ENCODE measurements at regions not wholly inside any gene's neighbourhood (a gene's known extent, or its start where the extent isn't known, plus 50 kb on each side); places are given as distances from the start of the nearest gene placed in this dataset.
"Not testable (repeated sequence)": the region's sequence is repeated elsewhere in the genome, so short reads cannot be mapped to it uniquely, and the experiment has no call there.

DNA sequence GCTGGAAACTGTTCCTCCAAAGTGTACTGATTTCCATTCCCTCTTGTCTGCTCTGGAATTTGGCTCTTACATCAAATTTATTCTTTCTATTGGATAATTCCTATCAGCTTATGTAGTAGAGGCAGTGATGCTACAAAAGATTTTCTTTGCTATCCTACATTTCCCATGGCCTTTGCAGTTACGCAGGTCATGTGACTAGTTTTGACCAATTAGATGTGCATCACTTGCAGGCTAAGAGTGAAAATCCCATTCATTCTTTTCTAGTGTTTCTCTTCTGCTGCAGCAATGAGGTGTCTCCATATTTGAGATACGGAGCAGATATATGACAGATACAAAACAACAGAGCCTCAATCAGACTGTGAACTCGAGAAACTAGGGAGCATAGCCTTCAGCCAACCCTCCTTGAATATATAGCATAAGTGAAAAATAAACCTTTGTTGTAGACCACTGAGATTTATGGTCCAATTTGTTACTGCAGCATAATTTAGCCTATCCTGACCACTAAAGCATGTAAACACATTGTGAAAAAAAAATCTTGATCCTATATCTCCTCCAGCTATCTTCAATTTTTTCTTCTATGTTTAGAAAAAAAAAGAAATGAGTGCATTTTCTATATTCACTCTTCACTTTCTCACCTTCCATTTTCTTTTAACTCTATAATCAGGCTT, 102.0 kb downstream of the HNMT start:
- no peak for TF ChIP-seq EZH2 (IDR thresholded peaks at IDR 0.05; ENCODE audit: borderline replicate concordance)
- TF ChIP-seq EZH2phosphoT487 (IDR thresholded peaks at IDR 0.05; ENCODE audit: low read depth, severe bottlenecking, unreplicated experiment), result no peak
- TF ChIP-seq CTCF (IDR thresholded peaks at IDR 0.05; ENCODE audit: poor library complexity), result no peak
- Histone ChIP-seq H3K36me3 (replicated peaks; ENCODE audit: insufficient read depth, low read depth) (no peaks in the 10 kb centered on the region), H2AFZ (no peak overlapping the region), H3K27me3 (peaks cover 3% of the 10 kb centered on the region), H3K9me2 (replicated peaks; ENCODE audit: insufficient read depth) (no peaks in the 10 kb centered on the region), H3K4me3 (no peak overlapping the region), H3K9me3 (ENCODE audit: low read depth) (no peaks in the 10 kb centered on the region), H4K20me1 (ENCODE audit: insufficient read depth, poor library complexity, severe bottlenecking) (no peaks in the 10 kb centered on the region), H3K79me2 (no peaks in the 10 kb centered on the region), H3K27ac (no peak overlapping the region), H3K4me1 (ENCODE audit: insufficient read depth) (no peaks in the 10 kb centered on the region), H3K4me2 (no peak overlapping the region)
- 89% methylated on average over 3 of the region's 3 CpGs for WGBS (ENCODE audit: low lambda C conversion rate, missing lambda C conversion rate)
- no peak for DNase-seq (ENCODE audit: low spot score)

- peaks cover 3% of the 10 kb centered on the region for H3K27me3 ChIP-seq
- H3K4me1 ChIP-seq (ENCODE audit: insufficient read depth), result no peaks in the 10 kb centered on the region
- H3K79me2 ChIP-seq, result no peaks in the 10 kb centered on the region
- no peak overlapping the region for H3K4me2 ChIP-seq
- H3K9me2 ChIP-seq (replicated peaks; ENCODE audit: insufficient read depth), result no peaks in the 10 kb centered on the region
- WGBS (ENCODE audit: low lambda C conversion rate, missing lambda C conversion rate), result 92% methylated on average over 1 of the region's 1 CpG
- no peak overlapping the region for H3K27ac ChIP-seq
- no peak overlapping the region for H2AFZ ChIP-seq
- no peaks in the 10 kb centered on the region for H3K36me3 ChIP-seq (replicated peaks; ENCODE audit: insufficient read depth, low read depth)
- no peak overlapping the region for H3K4me3 ChIP-seq
- no peaks in the 10 kb centered on the region for H3K9me3 ChIP-seq (ENCODE audit: low read depth)
- DNase-seq (ENCODE audit: low spot score), result no peak
- no peak for TF ChIP-seq CTCF (IDR thresholded peaks at IDR 0.05; ENCODE audit: poor library complexity)
- TF ChIP-seq EZH2 (IDR thresholded peaks at IDR 0.05; ENCODE audit: borderline replicate concordance), result no peak
- no peak for TF ChIP-seq EZH2phosphoT487 (IDR thresholded peaks at IDR 0.05; ENCODE audit: low read depth, severe bottlenecking, unreplicated experiment)
- H4K20me1 ChIP-seq (ENCODE audit: insufficient read depth, poor library complexity, severe bottlenecking), result no peaks in the 10 kb centered on the region
Observed at GRCh38 chr2:138066841-138067240, 102.6 kb downstream of the HNMT start.

GRCh38 chr2:138068669-138069068, 104.4 kb downstream of the HNMT start:
- H3K27ac ChIP-seq; H2AFZ ChIP-seq; H3K4me1 ChIP-seq (ENCODE audit: insufficient read depth); H3K79me2 ChIP-seq; DNase-seq (ENCODE audit: low spot score); H3K4me2 ChIP-seq; H3K9me3 ChIP-seq (ENCODE audit: low read depth); H4K20me1 ChIP-seq (ENCODE audit: insufficient read depth, poor library complexity, severe bottlenecking); H3K9me2 ChIP-seq (replicated peaks; ENCODE audit: insufficient read depth); H3K27me3 ChIP-seq; H3K4me3 ChIP-seq; H3K36me3 ChIP-seq (replicated peaks; ENCODE audit: insufficient read depth, low read depth): not testable (repeated sequence)
- WGBS (ENCODE audit: low lambda C conversion rate, missing lambda C conversion rate), result 88% methylated on average over 2 of the region's 2 CpGs

DNA sequence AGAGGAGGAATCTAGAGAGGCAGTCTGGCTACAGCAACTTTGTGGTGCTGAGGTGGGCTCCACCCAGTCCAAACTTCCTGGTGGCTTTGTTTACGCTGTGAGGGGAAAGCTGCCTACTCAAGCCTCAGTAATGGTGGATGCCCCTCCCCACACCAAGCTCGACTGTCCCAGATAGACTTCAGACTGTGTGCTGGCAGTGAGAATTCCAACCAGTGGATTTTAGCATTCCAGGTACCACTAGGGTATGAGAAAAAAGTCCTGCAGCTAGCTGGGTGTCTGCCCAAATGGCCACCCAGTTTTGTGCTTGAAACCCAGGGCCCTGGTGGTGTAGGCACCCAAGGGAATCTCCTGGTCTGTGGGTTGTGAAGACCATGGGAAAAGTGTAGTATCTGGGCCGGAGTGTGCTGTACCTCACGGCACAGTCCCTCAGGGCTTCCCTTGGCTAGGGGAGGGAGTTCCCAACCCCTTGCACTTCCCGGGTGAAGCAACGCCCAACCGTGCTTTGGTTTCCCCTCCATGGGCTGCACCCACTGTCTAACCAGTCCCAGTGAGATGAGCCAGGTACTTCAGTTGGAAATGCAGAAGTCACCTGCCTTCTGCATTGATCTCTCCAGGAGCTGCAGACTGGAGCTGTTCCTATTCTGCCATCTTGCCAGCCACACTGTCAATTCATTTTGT, 106.9 kb downstream of the HNMT start:
- H3K9me2 ChIP-seq (replicated peaks; ENCODE audit: insufficient read depth); H3K4me2 ChIP-seq; H2AFZ ChIP-seq; DNase-seq (ENCODE audit: low spot score); H3K27ac ChIP-seq; H3K79me2 ChIP-seq; H3K36me3 ChIP-seq (replicated peaks; ENCODE audit: insufficient read depth, low read depth); H3K4me3 ChIP-seq; H4K20me1 ChIP-seq (ENCODE audit: insufficient read depth, poor library complexity, severe bottlenecking); H3K4me1 ChIP-seq (ENCODE audit: insufficient read depth); H3K27me3 ChIP-seq; H3K9me3 ChIP-seq (ENCODE audit: low read depth): not testable (repeated sequence)
- WGBS (ENCODE audit: low lambda C conversion rate, missing lambda C conversion rate), result 76% methylated on average over 7 of the region's 7 CpGs

All from hepatocyte (in vitro differentiated cells).